ENCODE measurements at regions not wholly inside any gene's neighbourhood (a gene's known extent, or its start where the extent isn't known, plus 50 kb on each side); places are given as distances from the start of the nearest gene placed in this dataset.

DNA sequence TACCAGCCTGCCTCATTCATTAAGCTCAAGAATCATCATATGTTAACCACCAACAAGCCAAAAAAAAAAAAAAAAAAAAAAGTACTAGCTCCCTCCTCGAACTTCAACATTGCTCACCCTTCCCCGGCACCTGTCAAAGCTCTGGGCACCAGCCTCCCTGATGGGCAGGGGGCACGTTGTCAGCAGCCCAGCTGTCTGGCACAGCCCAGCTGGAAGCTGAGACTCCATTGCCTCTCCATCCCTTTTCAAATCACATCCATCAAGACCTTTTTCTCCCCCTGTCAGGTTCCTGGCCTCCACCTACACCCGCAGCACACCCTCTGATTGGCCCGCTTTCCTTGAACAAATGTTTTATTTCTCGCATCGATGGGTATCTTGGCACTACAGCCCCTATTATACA lies 913.3 kb upstream of the AUTS2 start:
- 89 to 94% (median 92%) methylated on average over 7 of the region's 7 CpGs for WGBS, 3 donors
- TF ChIP-seq CTCF (IDR thresholded peaks at IDR 0.05) = no peak
- TF ChIP-seq EP300 (IDR thresholded peaks at IDR 0.05) = no peak
- TF ChIP-seq POLR2A (IDR thresholded peaks at IDR 0.05) = no peak
- Histone ChIP-seq H3K27ac (no peak overlapping the region), H3K4me3 (no peak overlapping the region), H3K27me3 (no peaks in the 10 kb centered on the region), H3K9me3 (no peaks in the 10 kb centered on the region), H3K4me1 (ENCODE audit: insufficient read depth) (no peaks in the 10 kb centered on the region), H3K36me3 (no peaks in the 10 kb centered on the region)
- intact Hi-C loops (cut with DNase I) = no loop called here
- DNase-seq = no peak

GRCh38 chr7:68688416-68689086 lies 909.7 kb upstream of the AUTS2 start:
- Histone ChIP-seq H3K4me1 (ENCODE audit: insufficient read depth) (no peaks in the 10 kb centered on the region), H3K36me3 (no peaks in the 10 kb centered on the region), H3K27ac (no peak overlapping the region), H3K9me3 (no peaks in the 10 kb centered on the region), H3K4me3 (no peak overlapping the region), H3K27me3 (no peaks in the 10 kb centered on the region)
- DNase-seq = no peak
- WGBS, 3 donors = 53 to 67% (median 63%) methylated on average over 8 of the region's 8 CpGs
- intact Hi-C loops (cut with DNase I) = no loop called here
- TF ChIP-seq POLR2A (IDR thresholded peaks at IDR 0.05) (no peak), CTCF (IDR thresholded peaks at IDR 0.05) (no peak), EP300 (IDR thresholded peaks at IDR 0.05) (no peak)

GRCh38 chr7:68689087-68689433 lies 909.2 kb upstream of the AUTS2 start:
- 73 to 83% (median 79%) methylated on average over 5 of the region's 5 CpGs for WGBS, 3 donors

DNA sequence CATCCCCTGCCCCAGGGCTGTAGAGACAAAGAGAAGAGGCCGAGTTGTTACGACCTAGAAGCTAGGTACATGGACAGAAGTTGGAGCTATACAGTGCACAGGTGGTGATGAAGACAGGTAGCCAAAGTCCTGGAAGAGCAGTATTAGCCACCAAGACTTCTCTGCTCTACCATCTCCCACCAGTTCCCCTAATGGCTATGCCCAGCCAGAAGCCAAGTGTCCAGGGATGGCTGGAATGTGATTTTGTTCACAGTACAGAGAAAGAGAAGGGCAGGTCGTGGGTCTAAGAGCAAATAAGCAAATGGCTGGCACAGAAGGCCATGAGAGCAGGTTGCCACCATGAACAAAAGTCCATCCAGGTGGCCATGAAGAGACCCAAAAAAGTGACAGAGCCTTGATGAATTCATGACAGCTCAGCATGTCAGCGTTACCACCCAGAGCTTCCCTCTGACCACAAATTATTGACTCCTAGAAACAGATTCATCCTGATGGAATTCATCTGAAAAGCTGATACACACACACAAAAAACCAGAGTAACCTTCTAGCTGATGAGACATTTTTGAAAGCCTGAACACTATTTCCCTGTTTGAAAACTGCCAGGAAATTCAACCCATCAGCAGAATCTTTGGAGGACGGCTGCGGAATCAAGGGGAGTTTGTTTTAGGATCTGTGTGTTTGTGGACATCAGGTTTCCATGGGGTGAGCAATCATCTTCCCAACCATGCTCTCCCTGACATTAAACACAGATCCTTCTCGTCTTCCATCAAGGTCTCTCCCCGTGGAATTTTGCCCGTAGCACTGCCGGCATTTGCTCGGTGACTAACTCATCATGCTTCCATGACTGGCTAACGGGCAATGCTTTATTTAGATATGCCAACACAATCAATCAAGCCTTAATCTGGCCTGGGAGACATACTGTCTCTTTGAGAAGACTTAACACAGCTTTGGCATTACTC lies 906.7 kb upstream of the AUTS2 start:
- Histone ChIP-seq H3K27me3 (no peaks in the 10 kb centered on the region), H3K27ac (no peak overlapping the region), H3K9me3 (no peaks in the 10 kb centered on the region), H3K4me1 (ENCODE audit: insufficient read depth) (no peaks in the 10 kb centered on the region), H3K36me3 (no peaks in the 10 kb centered on the region), H3K4me3 (no peak overlapping the region)
- no peak for DNase-seq
- intact Hi-C loops (cut with DNase I) = no loop called here
- no peak for TF ChIP-seq CTCF (IDR thresholded peaks at IDR 0.05)
- TF ChIP-seq EP300 (IDR thresholded peaks at IDR 0.05) = no peak
- no peak for TF ChIP-seq POLR2A (IDR thresholded peaks at IDR 0.05)
- WGBS, 3 donors = 71 to 84% (median 79%) methylated on average over 12 of the region's 12 CpGs

More at GRCh38 chr7:68689087-68689433, 909.2 kb upstream of the AUTS2 start:
- Histone ChIP-seq H3K27ac (no peak overlapping the region), H3K36me3 (no peaks in the 10 kb centered on the region), H3K9me3 (no peaks in the 10 kb centered on the region), H3K4me1 (ENCODE audit: insufficient read depth) (no peaks in the 10 kb centered on the region), H3K4me3 (no peak overlapping the region), H3K27me3 (no peaks in the 10 kb centered on the region)
- no peak for TF ChIP-seq POLR2A (IDR thresholded peaks at IDR 0.05)
- TF ChIP-seq CTCF (IDR thresholded peaks at IDR 0.05) = no peak
- no peak for TF ChIP-seq EP300 (IDR thresholded peaks at IDR 0.05)
- DNase-seq = no peak
- intact Hi-C loops (cut with DNase I) = no loop called here

Measured in ovary (tissue), 7 donors.